NCI-H2081 (cell line): ENCODE measurements at regions not wholly inside any gene's neighbourhood (a gene's known extent, or its start where the extent isn't known, plus 50 kb on each side); places are given as distances from the start of the nearest gene placed in this dataset.

ENCODE experiments used
- DNase-seq, 2 experiments: peaks; one replicate each; lab custom pipeline; 2025; lab: John Stamatoyannopoulos, UW

GRCh38 chr3:99366663-99367429, 271.5 kb upstream of the COL8A1 start:
- no peak for DNase-seq

- DNase-seq: no peak
Observed at GRCh38 chr3:99365979-99366378, 272.4 kb upstream of the COL8A1 start.

GRCh38 chr3:99365396-99365795, 273.0 kb upstream of the COL8A1 start:
- DNase-seq: no peak

GRCh38 chr3:99357131-99357530, 281.3 kb upstream of the COL8A1 start:
- no peak for DNase-seq

- no peak for DNase-seq
Observed at GRCh38 chr3:99356696-99357095, 281.7 kb upstream of the COL8A1 start.

GRCh38 chr3:99355465-99355864, 282.9 kb upstream of the COL8A1 start:
- DNase-seq: no peak

GRCh38 chr3:99352811-99353210, 285.6 kb upstream of the COL8A1 start:
- DNase-seq: no peak

GRCh38 chr3:99351122-99351521, 287.3 kb upstream of the COL8A1 start:
- DNase-seq: no peak

- DNase-seq: no peak
Observed at GRCh38 chr3:99348451-99348850, 289.9 kb upstream of the COL8A1 start.

- no peak for DNase-seq
Observed at GRCh38 chr3:99344216-99344615, 294.2 kb upstream of the COL8A1 start.

GRCh38 chr3:99342383-99342782, 296.0 kb upstream of the COL8A1 start:
- DNase-seq: no peak

- DNase-seq: no peak
Observed at GRCh38 chr3:99339222-99339621, 299.2 kb upstream of the COL8A1 start.

GRCh38 chr3:99332718-99333117, 305.7 kb upstream of the COL8A1 start:
- DNase-seq: no peak

- DNase-seq: no peak
Observed at GRCh38 chr3:99332276-99332675, 306.1 kb upstream of the COL8A1 start.

- DNase-seq: no peak
Observed at GRCh38 chr3:99330924-99331532, 307.4 kb upstream of the COL8A1 start.

GRCh38 chr3:99330281-99330680, 308.1 kb upstream of the COL8A1 start:
- DNase-seq: no peak

GRCh38 chr3:99325402-99325801, 313.0 kb upstream of the COL8A1 start:
- no peak for DNase-seq

GRCh38 chr3:99324636-99325203, 313.7 kb upstream of the COL8A1 start:
- DNase-seq: no peak

- DNase-seq: no peak
Observed at GRCh38 chr3:99323940-99324339, 314.5 kb upstream of the COL8A1 start.

- no peak for DNase-seq
Observed at GRCh38 chr3:99322551-99322950, 315.8 kb upstream of the COL8A1 start.

- no peak for DNase-seq
Observed at GRCh38 chr3:99321261-99321660, 317.1 kb upstream of the COL8A1 start.

GRCh38 chr3:99319961-99320360, 318.4 kb upstream of the COL8A1 start:
- DNase-seq: no peak

GRCh38 chr3:99319450-99319849, 318.9 kb upstream of the COL8A1 start:
- no peak for DNase-seq
